K562 (cell line): ENCODE measurements at regions not wholly inside any gene's neighbourhood (a gene's known extent, or its start where the extent isn't known, plus 50 kb on each side); places are given as distances from the start of the nearest gene placed in this dataset.

Source experiments
- CEBPB ChIP-seq: fragments of 450-650 bp; IDR thresholded peaks from 2 replicates; pipeline ENCODE4 v1.6.1; 2016; ENCODE audit warnings: missing genetic modification characterization, missing compliant biosample characterization
- EZH2 ChIP-seq: IDR thresholded peaks from 2 replicates; pipeline ENCODE4 v1.6.1; 2012; ENCODE audit warnings: low read depth, mild to moderate bottlenecking, inconsistent platforms, low read length, borderline replicate concordance
- GABPB1 ChIP-seq: sonication (generic); formaldehyde crosslinking; IDR thresholded peaks from 2 replicates; pipeline ENCODE4 v1.8.0; 2022; ENCODE audit warnings: mild to moderate bottlenecking, missing genetic modification reagents
- RBFOX2 ChIP-seq: fragments of 200-400 bp; formaldehyde crosslinking; IDR thresholded peaks from 2 replicates; pipeline ENCODE4 v1.6.1; 2017; ENCODE audit warnings: low read depth, mild to moderate bottlenecking, low read length, moderate library complexity
- SMC3 ChIP-seq: conservative IDR thresholded peaks from 2 replicates; pipeline ENCODE4 v1.6.1; 2011; ENCODE audit warnings: low read depth, low read length, improper control_type of control experiment; ENCODE audit not compliant: insufficient read depth
- SOX6 ChIP-seq: fragments of 450-650 bp; IDR thresholded peaks from 2 replicates; pipeline ENCODE4 v1.6.1; 2014; ENCODE audit warnings: mild to moderate bottlenecking
- TRIM24 ChIP-seq, 2 experiments: fragments of 450-650 bp; IDR thresholded peaks; 2 replicates each; pipeline ENCODE4 v1.6.1; 2016
- ZNF274 ChIP-seq: IDR thresholded peaks from 2 replicates; pipeline ENCODE4 v1.6.1; 2011; ENCODE audit warnings: low read depth, mild to moderate bottlenecking, low read length, moderate library complexity, borderline replicate concordance
- TF ChIP-seq, protein P1 (sequence below), 3 experiments: IDR thresholded peaks in 2 of 3; conservative IDR thresholded peaks in 1 of 3; 2 replicates each; pipeline ENCODE4 v1.5.1; 2011 to 2012; ENCODE audit warnings: low read length in 3 of 3, mild to moderate bottlenecking in 3 of 3, control low read depth in 2 of 3, improper control_type of control experiment in 1 of 3, inconsistent platforms in 1 of 3, low read depth in 1 of 3, mixed read lengths in 1 of 3, moderate library complexity in 1 of 3; ENCODE audit not compliant: insufficient read depth in 2 of 3
- TF ChIP-seq, protein P2 (sequence below), 2 experiments: fragments of 450-650 bp in 1 of 2; sonication (generic) in 1 of 2; formaldehyde crosslinking; conservative IDR thresholded peaks; 2 replicates each; pipeline versions ENCODE4 v1.4.0 to v1.8.1; 2020 to 2022; ENCODE audit warnings: mild to moderate bottlenecking in 1 of 2, missing genetic modification reagents in 1 of 2

DNA sequence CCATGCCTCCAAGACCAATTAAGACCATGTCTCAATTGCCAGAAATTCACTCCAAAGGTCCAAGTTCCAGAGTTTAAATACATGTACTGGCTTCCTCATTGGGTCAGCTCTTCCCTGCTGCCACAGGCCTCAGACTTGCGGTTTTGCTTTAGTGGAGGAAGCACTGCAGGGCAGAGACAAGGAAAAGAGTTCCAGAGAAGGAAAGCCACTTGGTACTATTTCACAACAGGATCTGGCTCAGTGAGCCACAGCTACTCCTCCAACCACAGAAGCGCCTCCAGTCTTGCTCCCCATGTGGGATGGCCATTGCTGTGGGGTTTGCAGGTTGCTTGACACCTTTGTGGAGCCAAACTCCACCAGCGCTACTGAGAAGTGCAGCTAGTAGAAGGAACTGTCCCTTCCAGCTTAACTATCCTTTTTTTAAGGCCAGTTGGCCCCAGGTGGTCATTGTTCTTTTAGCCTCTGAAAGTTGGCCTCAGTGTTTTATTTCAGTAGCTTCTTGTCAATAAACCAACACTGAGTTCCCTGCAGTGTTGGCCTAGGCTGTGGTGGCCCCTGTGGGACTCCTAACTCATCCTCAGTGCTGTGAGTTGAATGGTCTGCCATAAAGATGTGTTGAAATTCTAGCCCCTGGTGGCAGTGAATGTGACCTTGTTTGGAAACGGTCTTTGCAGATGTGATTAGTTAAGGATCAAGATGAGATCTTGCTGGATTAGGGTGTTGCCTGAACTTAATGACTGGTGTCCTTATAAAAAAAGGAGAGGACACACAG, 93.7 kb upstream of the DAP start:
- no peak for TF ChIP-seq GABPB1 (CRISPR knock-in tag)
- no peak for TF ChIP-seq SOX6
- no peak for TF ChIP-seq CEBPB (tag)
- TF ChIP-seq, protein P1, sequence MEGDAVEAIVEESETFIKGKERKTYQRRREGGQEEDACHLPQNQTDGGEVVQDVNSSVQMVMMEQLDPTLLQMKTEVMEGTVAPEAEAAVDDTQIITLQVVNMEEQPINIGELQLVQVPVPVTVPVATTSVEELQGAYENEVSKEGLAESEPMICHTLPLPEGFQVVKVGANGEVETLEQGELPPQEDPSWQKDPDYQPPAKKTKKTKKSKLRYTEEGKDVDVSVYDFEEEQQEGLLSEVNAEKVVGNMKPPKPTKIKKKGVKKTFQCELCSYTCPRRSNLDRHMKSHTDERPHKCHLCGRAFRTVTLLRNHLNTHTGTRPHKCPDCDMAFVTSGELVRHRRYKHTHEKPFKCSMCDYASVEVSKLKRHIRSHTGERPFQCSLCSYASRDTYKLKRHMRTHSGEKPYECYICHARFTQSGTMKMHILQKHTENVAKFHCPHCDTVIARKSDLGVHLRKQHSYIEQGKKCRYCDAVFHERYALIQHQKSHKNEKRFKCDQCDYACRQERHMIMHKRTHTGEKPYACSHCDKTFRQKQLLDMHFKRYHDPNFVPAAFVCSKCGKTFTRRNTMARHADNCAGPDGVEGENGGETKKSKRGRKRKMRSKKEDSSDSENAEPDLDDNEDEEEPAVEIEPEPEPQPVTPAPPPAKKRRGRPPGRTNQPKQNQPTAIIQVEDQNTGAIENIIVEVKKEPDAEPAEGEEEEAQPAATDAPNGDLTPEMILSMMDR (IDR thresholded peaks at IDR 0.05 in 2 of 3, conservative IDR thresholded peaks at IDR 0.05 in 1 of 3; ENCODE audit: insufficient read depth in 2 of 3, low read depth in 1 of 3, low read length in 3 of 3): no peak
- no peak for TF ChIP-seq TRIM24 (IDR thresholded peaks at IDR 0.05)
- no peak for TF ChIP-seq ZNF274
- TF ChIP-seq, protein P2, sequence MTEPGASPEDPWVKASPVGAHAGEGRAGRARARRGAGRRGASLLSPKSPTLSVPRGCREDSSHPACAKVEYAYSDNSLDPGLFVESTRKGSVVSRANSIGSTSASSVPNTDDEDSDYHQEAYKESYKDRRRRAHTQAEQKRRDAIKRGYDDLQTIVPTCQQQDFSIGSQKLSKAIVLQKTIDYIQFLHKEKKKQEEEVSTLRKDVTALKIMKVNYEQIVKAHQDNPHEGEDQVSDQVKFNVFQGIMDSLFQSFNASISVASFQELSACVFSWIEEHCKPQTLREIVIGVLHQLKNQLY (CRISPR knock-in tag; conservative IDR thresholded peaks at IDR 0.05): no peak
- TF ChIP-seq EZH2: no peak
- TF ChIP-seq SMC3: no peak
- no peak for TF ChIP-seq RBFOX2
